NCI-H146 treated with DMSO at 0.1 percent for 48 hours (cell line): ENCODE measurements at regions not wholly inside any gene's neighbourhood (a gene's known extent, or its start where the extent isn't known, plus 50 kb on each side); places are given as distances from the start of the nearest gene placed in this dataset.

ENCODE experiments used
- DNase-seq: peaks from one replicate; lab custom pipeline; 2025; ENCODE audit not compliant: unreplicated experiment; lab: John Stamatoyannopoulos, UW

DNA sequence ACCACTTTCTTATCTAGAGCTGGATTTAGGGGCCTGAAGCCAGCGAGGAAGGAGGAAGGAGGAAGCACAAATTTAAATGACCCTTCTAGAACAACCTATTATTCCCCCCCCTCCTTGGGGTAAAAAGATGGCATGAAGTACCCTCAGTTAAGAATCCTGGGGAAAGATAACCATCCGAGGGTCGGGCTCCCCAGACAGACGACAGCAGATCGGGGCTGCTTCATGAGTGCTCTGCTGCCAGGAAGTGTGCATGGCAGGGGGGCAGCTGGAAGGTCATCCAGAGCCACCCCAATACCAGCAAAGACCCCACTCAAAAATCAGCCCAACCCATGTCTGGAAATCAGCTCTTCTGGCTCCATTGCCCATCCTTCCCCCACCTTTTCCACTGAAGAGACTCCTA is 207.5 kb downstream of the CTTN start:
- no peak for DNase-seq

GRCh38 chr11:70606248-70606950 is 208.1 kb downstream of the CTTN start:
- DNase-seq = no peak

- DNase-seq = no peak
Measured at GRCh38 chr11:70606951-70607330, 208.6 kb downstream of the CTTN start.

DNA sequence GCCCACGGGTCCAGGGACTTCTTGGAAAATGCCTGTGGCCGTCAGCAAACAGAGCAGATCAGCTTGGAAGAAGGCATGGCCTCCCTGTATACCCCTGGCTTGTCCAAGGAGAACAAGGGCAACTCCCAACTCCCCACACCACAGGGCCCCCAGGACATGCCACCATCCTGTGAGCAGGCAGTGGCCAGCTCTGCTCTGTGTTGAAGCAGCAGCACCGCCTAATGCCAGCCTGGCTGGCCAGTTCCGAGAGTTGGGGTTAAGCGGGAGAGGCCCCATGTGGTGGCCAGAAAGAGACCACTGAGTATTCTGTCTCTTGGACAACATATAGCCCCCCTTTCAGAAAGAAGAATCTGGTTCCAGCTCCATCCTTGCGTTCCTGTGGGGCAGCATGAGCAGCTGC is 209.2 kb downstream of the CTTN start:
- no peak for DNase-seq

GRCh38 chr11:70608568-70609470 is 210.5 kb downstream of the CTTN start:
- no peak for DNase-seq

DNA sequence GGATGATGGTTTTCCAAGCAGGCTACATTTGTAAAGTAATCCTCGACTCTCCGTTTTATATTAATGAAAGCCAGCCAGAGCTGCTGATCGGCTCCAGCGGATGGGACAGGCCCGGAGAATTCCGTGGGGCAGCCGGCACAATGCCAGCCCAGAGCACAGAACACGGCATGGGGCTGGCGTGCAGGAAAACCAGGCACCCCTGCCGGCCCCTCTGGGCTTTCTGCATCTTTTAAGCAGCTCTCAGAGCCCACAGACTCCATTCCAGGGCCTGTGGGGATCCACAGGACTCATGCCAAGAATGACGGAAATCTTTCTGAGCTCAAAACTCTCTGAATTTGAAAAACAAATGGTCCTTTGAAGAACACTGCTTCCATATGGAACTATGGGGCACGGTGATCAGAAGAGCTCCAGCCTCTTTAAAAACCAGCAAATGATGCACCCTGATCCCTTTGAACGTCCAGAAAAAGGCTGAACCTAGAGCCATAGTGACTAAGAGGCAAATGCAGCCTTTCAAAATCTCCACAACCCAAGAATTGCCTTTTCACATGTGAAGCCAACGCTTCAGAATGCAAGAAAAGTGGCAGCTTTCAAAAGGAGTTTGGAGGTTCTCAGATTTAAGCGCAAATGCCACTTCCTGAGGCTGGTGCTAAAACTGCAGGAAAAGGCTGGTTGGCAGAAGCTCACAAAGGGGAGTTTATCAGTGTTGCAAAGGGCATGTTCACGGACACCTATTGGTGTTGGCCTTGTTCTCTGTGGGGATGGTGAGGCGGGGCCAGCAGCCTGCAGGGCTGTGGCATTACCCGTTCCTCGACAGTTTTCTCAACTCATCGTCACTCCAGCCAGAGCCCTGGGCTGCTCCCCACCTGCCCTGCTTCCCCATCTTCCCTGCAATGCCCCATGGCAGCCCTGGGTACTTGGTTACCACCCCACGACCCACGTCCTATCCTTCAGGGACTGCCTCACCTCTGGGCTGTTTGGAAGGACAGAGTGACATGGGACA is 212.5 kb downstream of the CTTN start:
- DNase-seq = no peak

- no peak for DNase-seq
Measured at GRCh38 chr11:70611821-70612220, 213.5 kb downstream of the CTTN start.

GRCh38 chr11:70612459-70613141 is 214.3 kb downstream of the CTTN start:
- no peak for DNase-seq

DNA sequence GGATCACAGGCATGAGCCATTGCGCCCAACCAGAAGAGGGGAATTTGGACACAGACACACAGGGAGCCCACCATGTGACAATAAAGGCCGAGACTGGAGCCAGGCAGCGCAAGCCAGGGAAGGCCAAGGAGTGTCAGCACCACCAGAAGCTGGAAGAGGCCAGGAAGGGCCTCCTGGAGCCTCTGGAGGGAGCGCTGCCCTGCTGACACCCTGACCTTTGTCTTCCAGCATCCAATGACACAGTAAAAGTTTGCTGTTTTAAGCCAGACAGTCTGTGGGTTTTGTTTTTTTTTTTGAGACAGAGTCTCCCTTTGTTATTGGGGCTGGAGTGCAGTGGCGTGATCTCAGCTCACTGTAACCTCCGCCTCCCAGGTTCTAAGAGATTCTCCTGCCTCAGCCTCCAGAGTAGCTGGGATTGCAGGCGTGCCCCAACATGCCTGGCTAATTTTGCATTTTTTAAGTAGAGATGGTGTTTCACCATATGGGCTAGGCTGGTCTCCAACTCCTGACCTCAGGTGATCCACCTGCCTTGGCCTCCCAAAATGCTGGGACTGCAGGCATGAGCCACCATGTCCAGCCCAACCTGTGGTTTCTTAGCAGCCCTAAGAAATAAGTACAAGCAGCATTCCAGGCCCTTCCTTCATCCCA is 215.8 kb downstream of the CTTN start:
- DNase-seq = no peak

GRCh38 chr11:70615036-70615875 is 216.9 kb downstream of the CTTN start:
- no peak for DNase-seq

DNA sequence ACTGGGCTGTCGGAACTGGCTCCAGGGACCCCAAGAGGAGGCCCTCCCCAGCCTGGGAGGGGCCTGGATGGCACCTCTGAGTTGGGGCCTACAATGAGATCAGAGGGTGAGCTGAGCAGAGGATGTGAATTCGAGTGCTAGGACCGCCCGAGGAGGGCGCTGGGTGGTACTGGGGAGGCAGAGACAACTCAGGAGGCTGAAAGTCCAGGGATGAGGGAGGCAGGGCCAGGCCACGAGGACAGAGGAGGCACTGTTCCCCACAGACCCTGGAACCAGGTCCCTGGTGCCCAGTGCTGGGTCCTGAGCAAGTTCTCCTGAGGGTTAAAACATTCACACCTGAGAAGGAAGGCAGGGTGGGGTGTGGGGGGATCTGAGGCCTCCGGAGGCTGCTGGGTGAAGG is 218.0 kb downstream of the CTTN start:
- no peak for DNase-seq

- no peak for DNase-seq
Measured at GRCh38 chr11:70616938-70617654, 218.8 kb downstream of the CTTN start.

- DNase-seq = no peak
Measured at GRCh38 chr11:70618431-70619101, 220.2 kb downstream of the CTTN start.

GRCh38 chr11:70619591-70619990 is 221.3 kb downstream of the CTTN start:
- no peak for DNase-seq

- no peak for DNase-seq
Measured at GRCh38 chr11:70620510-70621184, 222.3 kb downstream of the CTTN start.

DNA sequence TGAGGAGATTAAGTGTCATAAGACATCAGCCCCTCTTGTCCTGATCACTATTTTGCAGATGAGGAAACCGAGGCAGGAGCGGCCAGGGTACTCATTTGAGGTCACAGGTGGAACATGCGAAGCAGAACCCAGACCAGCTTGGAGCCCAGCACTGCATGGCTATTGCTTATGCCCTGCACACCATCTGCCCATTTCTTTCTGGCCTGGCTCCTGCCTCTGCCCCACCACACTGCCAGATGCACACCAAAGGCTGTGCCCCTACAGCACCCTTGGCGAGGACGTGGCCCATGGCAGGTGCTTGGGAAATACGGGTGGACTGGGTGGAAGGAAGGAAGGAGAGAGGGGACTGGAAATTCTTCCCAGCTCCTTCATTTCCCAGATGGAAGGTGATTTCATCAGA is 222.9 kb downstream of the CTTN start:
- no peak for DNase-seq

- DNase-seq = no peak
Measured at GRCh38 chr11:70622091-70622490, 223.8 kb downstream of the CTTN start.
